ENCODE measurements at regions not wholly inside any gene's neighbourhood (a gene's known extent, or its start where the extent isn't known, plus 50 kb on each side); places are given as distances from the start of the nearest gene placed in this dataset.

DNA sequence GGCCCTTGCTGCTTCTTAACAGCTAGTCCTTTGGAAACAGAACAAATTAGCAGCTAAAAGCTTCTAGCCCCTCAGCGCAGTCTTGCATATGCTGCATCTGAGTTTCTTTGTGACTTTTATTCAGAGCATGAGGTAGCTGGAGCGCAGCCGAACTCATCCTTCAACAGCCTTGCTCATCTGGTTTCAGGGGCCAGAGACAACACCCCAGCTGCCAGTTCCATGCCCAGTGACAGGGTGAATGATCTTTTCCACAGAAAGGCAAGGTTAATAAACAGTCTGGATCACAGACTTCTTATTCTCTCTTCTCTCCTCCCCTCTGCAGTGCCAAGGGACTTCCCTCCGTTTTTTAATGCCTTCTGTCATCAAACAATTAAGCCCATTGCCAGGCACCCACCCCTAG, 216.6 kb upstream of the INTU start:
- H3K4me1 Mint-ChIP-seq (ENCODE audit: low read depth, unreplicated experiment), result peaks cover 5% of the 10 kb centered on the region
- no peak overlapping the region for H3K9ac ChIP-seq (ENCODE audit: low read length)
- H2AFZ ChIP-seq (ENCODE audit: low read depth, low read length), result no peak overlapping the region
- no peak overlapping the region for H3K4me2 ChIP-seq (ENCODE audit: low read length)
- H3K4me1 ChIP-seq (ENCODE audit: insufficient read depth, low read length), result no peaks in the 10 kb centered on the region
- H3K27ac Mint-ChIP-seq (ENCODE audit: unreplicated experiment), result no peak overlapping the region
- FAIRE-seq (no peak), DNase-seq (ENCODE audit: low read depth) (no peak)
- no peaks in the 10 kb centered on the region for H3K9me3 ChIP-seq (ENCODE audit: insufficient read depth, low read depth, low read length)
- H3K4me3 ChIP-seq (ENCODE audit: insufficient read depth, low read depth, low read length), result no peak overlapping the region
- H3K4me3 Mint-ChIP-seq (ENCODE audit: unreplicated experiment), result no peak overlapping the region
- no peaks in the 10 kb centered on the region for H3K79me2 ChIP-seq (ENCODE audit: insufficient read depth, low read length)
- no peaks in the 10 kb centered on the region for H3K9me3 Mint-ChIP-seq (ENCODE audit: unreplicated experiment)
- H3K36me3 ChIP-seq (ENCODE audit: insufficient read depth, low read length), result no peaks in the 10 kb centered on the region
- no peaks in the 10 kb centered on the region for H3K27me3 Mint-ChIP-seq (ENCODE audit: low read depth, unreplicated experiment)
- no peaks in the 10 kb centered on the region for H4K20me1 ChIP-seq (ENCODE audit: insufficient read depth, low read length)
- TF ChIP-seq CTCF (IDR thresholded peaks at IDR 0.05; ENCODE audit: insufficient read depth, low read depth, low read length) (no peak), EZH2 (IDR thresholded peaks at IDR 0.05; ENCODE audit: insufficient read depth, low read length) (no peak)
- no peaks in the 10 kb centered on the region for H3K36me3 Mint-ChIP-seq (ENCODE audit: low read depth, unreplicated experiment)
- H3K27me3 ChIP-seq (ENCODE audit: insufficient read depth, low read length), result no peaks in the 10 kb centered on the region
- H3K27ac ChIP-seq (ENCODE audit: low read depth, low read length), result no peak overlapping the region

- no peak overlapping the region for H3K4me2 ChIP-seq (ENCODE audit: low read length)
- H3K36me3 ChIP-seq (ENCODE audit: insufficient read depth, low read length), result no peaks in the 10 kb centered on the region
- H3K9me3 ChIP-seq (ENCODE audit: insufficient read depth, low read depth, low read length), result no peaks in the 10 kb centered on the region
- Mint-ChIP-seq H3K27ac (ENCODE audit: unreplicated experiment) (no peak overlapping the region), H3K27me3 (ENCODE audit: low read depth, unreplicated experiment) (no peaks in the 10 kb centered on the region), H3K4me3 (ENCODE audit: unreplicated experiment) (no peak overlapping the region), H3K36me3 (ENCODE audit: low read depth, unreplicated experiment) (no peaks in the 10 kb centered on the region), H3K4me1 (ENCODE audit: low read depth, unreplicated experiment) (peaks cover 5% of the 10 kb centered on the region), H3K9me3 (ENCODE audit: unreplicated experiment) (no peaks in the 10 kb centered on the region)
- no peak for FAIRE-seq
- no peaks in the 10 kb centered on the region for H3K4me1 ChIP-seq (ENCODE audit: insufficient read depth, low read length)
- H3K27me3 ChIP-seq (ENCODE audit: insufficient read depth, low read length), result no peaks in the 10 kb centered on the region
- TF ChIP-seq CTCF (IDR thresholded peaks at IDR 0.05; ENCODE audit: insufficient read depth, low read depth, low read length) (no peak), EZH2 (IDR thresholded peaks at IDR 0.05; ENCODE audit: insufficient read depth, low read length) (no peak)
- no peak overlapping the region for H3K9ac ChIP-seq (ENCODE audit: low read length)
- H3K4me3 ChIP-seq (ENCODE audit: insufficient read depth, low read depth, low read length), result no peak overlapping the region
- no peak overlapping the region for H2AFZ ChIP-seq (ENCODE audit: low read depth, low read length)
- DNase-seq (ENCODE audit: low read depth), result no peak
- no peaks in the 10 kb centered on the region for H4K20me1 ChIP-seq (ENCODE audit: insufficient read depth, low read length)
- no peaks in the 10 kb centered on the region for H3K79me2 ChIP-seq (ENCODE audit: insufficient read depth, low read length)
- H3K27ac ChIP-seq (ENCODE audit: low read depth, low read length), result no peak overlapping the region
These were observed 214.7 kb upstream of the INTU start for GRCh38 chr4:127417885-127418535.

DNA sequence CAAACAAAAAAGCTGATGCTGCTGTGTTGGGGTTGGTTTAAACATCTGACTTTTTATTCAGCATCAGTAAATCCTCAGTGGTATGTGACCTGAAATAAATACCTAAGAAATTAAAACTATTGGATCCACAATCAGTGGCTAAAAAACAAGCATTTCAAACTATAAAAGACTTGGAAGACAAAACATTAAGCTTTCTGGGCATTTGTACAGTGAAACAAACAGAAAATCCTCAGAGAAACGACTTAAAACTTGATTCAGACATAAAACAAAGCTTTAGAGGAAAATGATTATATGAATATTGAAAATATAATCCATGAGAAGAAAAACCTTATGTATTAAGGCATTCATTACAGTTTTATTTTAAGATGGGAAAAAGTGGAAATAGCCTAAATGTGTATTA, 213.3 kb upstream of the INTU start:
- H3K4me3 Mint-ChIP-seq (ENCODE audit: unreplicated experiment), result no peak overlapping the region
- no peak for FAIRE-seq

More for the DNA sequence above, 213.3 kb upstream of the INTU start:
- Mint-ChIP-seq H3K27me3 (ENCODE audit: low read depth, unreplicated experiment) (no peaks in the 10 kb centered on the region), H3K4me1 (ENCODE audit: low read depth, unreplicated experiment) (peaks cover 5% of the 10 kb centered on the region), H3K36me3 (ENCODE audit: low read depth, unreplicated experiment) (no peaks in the 10 kb centered on the region), H3K27ac (ENCODE audit: unreplicated experiment) (no peak overlapping the region), H3K9me3 (ENCODE audit: unreplicated experiment) (no peaks in the 10 kb centered on the region)
- no peak for DNase-seq (ENCODE audit: low read depth)
- H3K79me2 ChIP-seq (ENCODE audit: insufficient read depth, low read length), result no peaks in the 10 kb centered on the region
- no peak overlapping the region for H3K4me2 ChIP-seq (ENCODE audit: low read length)
- no peaks in the 10 kb centered on the region for H3K4me1 ChIP-seq (ENCODE audit: insufficient read depth, low read length)
- H3K9me3 ChIP-seq (ENCODE audit: insufficient read depth, low read depth, low read length), result no peaks in the 10 kb centered on the region
- no peak overlapping the region for H3K4me3 ChIP-seq (ENCODE audit: insufficient read depth, low read depth, low read length)
- H3K9ac ChIP-seq (ENCODE audit: low read length), result no peak overlapping the region
- TF ChIP-seq CTCF (IDR thresholded peaks at IDR 0.05; ENCODE audit: insufficient read depth, low read depth, low read length) (no peak), EZH2 (IDR thresholded peaks at IDR 0.05; ENCODE audit: insufficient read depth, low read length) (no peak)
- H3K27ac ChIP-seq (ENCODE audit: low read depth, low read length), result no peak overlapping the region
- no peaks in the 10 kb centered on the region for H4K20me1 ChIP-seq (ENCODE audit: insufficient read depth, low read length)
- no peaks in the 10 kb centered on the region for H3K27me3 ChIP-seq (ENCODE audit: insufficient read depth, low read length)
- no peak overlapping the region for H2AFZ ChIP-seq (ENCODE audit: low read depth, low read length)
- no peaks in the 10 kb centered on the region for H3K36me3 ChIP-seq (ENCODE audit: insufficient read depth, low read length)
